Keratinocyte (primary cell): ENCODE measurements at regions not wholly inside any gene's neighbourhood (a gene's known extent, or its start where the extent isn't known, plus 50 kb on each side); places are given as distances from the start of the nearest gene placed in this dataset.

Experiments used
- EZH2 ChIP-seq: IDR thresholded peaks from one replicate; pipeline ENCODE4 v1.6.1; 2012; ENCODE audit warnings: inconsistent platforms, mild to moderate bottlenecking, low read length, moderate library complexity
- TF ChIP-seq, protein P1 (sequence below), 3 experiments: IDR thresholded peaks in 1 of 3; conservative IDR thresholded peaks in 1 of 3; optimal IDR thresholded peaks in 1 of 3; 2 replicates in 2 of 3; 3 replicates in 1 of 3; pipeline versions ENCODE3 to v1.5.1; 2011; ENCODE audit warnings: low read length in 3 of 3, mild to moderate bottlenecking in 3 of 3, moderate library complexity in 2 of 3, control low read depth in 1 of 3, inconsistent platforms in 1 of 3; ENCODE audit not compliant: insufficient read depth in 2 of 3; ENCODE audit errors: extremely low read depth in 1 of 3

DNA sequence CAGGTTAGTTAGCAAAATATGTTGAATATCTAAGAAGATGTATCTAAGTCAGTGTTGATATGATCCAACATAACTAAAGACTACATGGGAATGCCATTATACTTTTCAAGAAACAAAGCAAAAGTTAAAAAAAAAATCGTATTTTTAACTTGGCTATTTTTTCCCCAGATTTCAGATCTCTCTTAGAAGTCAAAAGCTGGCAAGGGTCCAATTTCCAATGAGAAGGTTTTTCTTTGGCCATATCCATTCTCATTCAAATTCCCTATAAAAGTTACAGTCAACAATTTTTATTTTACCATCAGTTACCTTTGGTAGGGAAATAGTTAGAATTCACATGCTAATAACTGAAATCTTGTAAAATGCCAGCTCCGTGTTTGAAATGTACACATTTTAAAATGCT, 70.5 kb upstream of the FAT3 start:
- TF ChIP-seq, protein P1, sequence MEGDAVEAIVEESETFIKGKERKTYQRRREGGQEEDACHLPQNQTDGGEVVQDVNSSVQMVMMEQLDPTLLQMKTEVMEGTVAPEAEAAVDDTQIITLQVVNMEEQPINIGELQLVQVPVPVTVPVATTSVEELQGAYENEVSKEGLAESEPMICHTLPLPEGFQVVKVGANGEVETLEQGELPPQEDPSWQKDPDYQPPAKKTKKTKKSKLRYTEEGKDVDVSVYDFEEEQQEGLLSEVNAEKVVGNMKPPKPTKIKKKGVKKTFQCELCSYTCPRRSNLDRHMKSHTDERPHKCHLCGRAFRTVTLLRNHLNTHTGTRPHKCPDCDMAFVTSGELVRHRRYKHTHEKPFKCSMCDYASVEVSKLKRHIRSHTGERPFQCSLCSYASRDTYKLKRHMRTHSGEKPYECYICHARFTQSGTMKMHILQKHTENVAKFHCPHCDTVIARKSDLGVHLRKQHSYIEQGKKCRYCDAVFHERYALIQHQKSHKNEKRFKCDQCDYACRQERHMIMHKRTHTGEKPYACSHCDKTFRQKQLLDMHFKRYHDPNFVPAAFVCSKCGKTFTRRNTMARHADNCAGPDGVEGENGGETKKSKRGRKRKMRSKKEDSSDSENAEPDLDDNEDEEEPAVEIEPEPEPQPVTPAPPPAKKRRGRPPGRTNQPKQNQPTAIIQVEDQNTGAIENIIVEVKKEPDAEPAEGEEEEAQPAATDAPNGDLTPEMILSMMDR (optimal IDR thresholded peaks at IDR 0.05 in 1 of 3, IDR thresholded peaks at IDR 0.05 in 1 of 3, conservative IDR thresholded peaks at IDR 0.05 in 1 of 3; ENCODE audit: extremely low read depth in 1 of 3, insufficient read depth in 2 of 3, low read length in 3 of 3), result no peak
- no peak for TF ChIP-seq EZH2
